Activated CD8-positive, alpha-beta T cell treated with anti-CD3 and anti-CD28 coated beads, Interleukin-2, amount 10 ng/mL, durations not matched to agents 7 days and 5 days (primary cell): ENCODE measurements at regions not wholly inside any gene's neighbourhood (a gene's known extent, or its start where the extent isn't known, plus 50 kb on each side); places are given as distances from the start of the nearest gene placed in this dataset.
"Not testable (repeated sequence)": the region's sequence is repeated elsewhere in the genome, so short reads cannot be mapped to it uniquely, and the experiment has no call there.

Experiments used
- ATAC-seq: fragments of 150-1000 bp; cut with Tn5 transposase; one replicate; pipeline ENCODE4 v1.10.0; 2021; ENCODE audit warnings: moderate library complexity
- CTCF ChIA-PET: fragments of 350-600 bp; sonication (Branson Sonifier 250); formaldehyde crosslinking; loops from one replicate; lab custom pipeline; 2021; ENCODE audit warnings: antibody characterized with exemption; lab: Charles Lee
- POLR2A ChIA-PET: fragments of 350-600 bp; sonication (Branson Sonifier 250); formaldehyde crosslinking; loops from one replicate; lab custom pipeline; 2021; ENCODE audit warnings: antibody characterized with exemption; lab: Charles Lee
- DNase-seq: peaks from one replicate; pipeline ENCODE4 v3.0.0-alpha.2; 2020
- H3K27ac Mint-ChIP-seq: one replicate; pipeline ENCODE4 v1.8.0; 2021; ENCODE audit warnings: mild to moderate bottlenecking, mixed read lengths
- H3K27me3 Mint-ChIP-seq: one replicate; pipeline ENCODE4 v1.8.0; 2021; ENCODE audit warnings: low read depth, mixed read lengths
- H3K36me3 Mint-ChIP-seq: one replicate; pipeline ENCODE4 v1.8.0; 2021; ENCODE audit warnings: low read depth, mixed read lengths
- H3K4me1 Mint-ChIP-seq: one replicate; pipeline ENCODE4 v1.8.0; 2021; ENCODE audit warnings: low read depth, mixed read lengths
- H3K4me3 Mint-ChIP-seq: one replicate; pipeline ENCODE4 v1.8.0; 2021; ENCODE audit warnings: mild to moderate bottlenecking, mixed read lengths
- H3K9me3 Mint-ChIP-seq: one replicate; pipeline ENCODE4 v1.8.0; 2022; ENCODE audit warnings: mixed read lengths; ENCODE audit not compliant: insufficient read depth

- CTCF ChIA-PET: no interaction called here
- Mint-ChIP-seq H3K4me3 (no peak overlapping the region), H3K27me3 (no peaks in the 10 kb centered on the region), H3K27ac (no peak overlapping the region), H3K9me3 (peaks cover 9% of the 10 kb centered on the region), H3K4me1 (no peaks in the 10 kb centered on the region), H3K36me3 (no peaks in the 10 kb centered on the region)
- no peak for DNase-seq
- no peak for ATAC-seq
- POLR2A ChIA-PET: no interaction called here
These were observed 496.1 kb downstream of the RERGL start for GRCh38 chr12:17593715-17594406.

- H3K27ac Mint-ChIP-seq: no peak overlapping the region
These were observed 497.5 kb downstream of the RERGL start for GRCh38 chr12:17592472-17592871.

GRCh38 chr12:17591005-17591681 is 498.9 kb downstream of the RERGL start:
- no peak for ATAC-seq
- Mint-ChIP-seq H3K4me3 (no peak overlapping the region), H3K4me1 (no peaks in the 10 kb centered on the region), H3K9me3 (peaks cover 2% of the 10 kb centered on the region), H3K27me3 (no peaks in the 10 kb centered on the region), H3K36me3 (no peaks in the 10 kb centered on the region), H3K27ac (no peak overlapping the region)
- CTCF ChIA-PET: no interaction called here
- no peak for DNase-seq
- POLR2A ChIA-PET: no interaction called here

More at GRCh38 chr12:17592472-17592871, 497.5 kb downstream of the RERGL start:
- ChIA-PET POLR2A (no interaction called here), CTCF (no interaction called here)
- H3K36me3 Mint-ChIP-seq: no peaks in the 10 kb centered on the region
- DNase-seq: no peak
- H3K4me1 Mint-ChIP-seq: no peaks in the 10 kb centered on the region
- H3K4me3 Mint-ChIP-seq: no peak overlapping the region
- H3K9me3 Mint-ChIP-seq: peaks cover 9% of the 10 kb centered on the region
- no peak for ATAC-seq
- H3K27me3 Mint-ChIP-seq: no peaks in the 10 kb centered on the region

GRCh38 chr12:17588968-17589367 is 501.0 kb downstream of the RERGL start:
- Mint-ChIP-seq H3K4me1 (no peaks in the 10 kb centered on the region), H3K27ac (no peak overlapping the region), H3K36me3 (no peaks in the 10 kb centered on the region), H3K4me3 (no peak overlapping the region), H3K27me3 (no peaks in the 10 kb centered on the region), H3K9me3 (peaks cover 3% of the 10 kb centered on the region)
- ChIA-PET CTCF (no interaction called here), POLR2A (no interaction called here)
- no peak for ATAC-seq
- no peak for DNase-seq

GRCh38 chr12:17579205-17580026 is 510.6 kb downstream of the RERGL start:
- Mint-ChIP-seq H3K9me3 (peaks cover 8% of the 10 kb centered on the region), H3K27ac (no peak overlapping the region), H3K27me3 (no peaks in the 10 kb centered on the region), H3K36me3 (no peaks in the 10 kb centered on the region), H3K4me3 (no peak overlapping the region), H3K4me1 (no peaks in the 10 kb centered on the region)
- POLR2A ChIA-PET: no interaction called here
- CTCF ChIA-PET: interaction anchor here (0.8 kb wide), 1 partner anchor 26 kb away, joined by 3 read pairs; no protein-coding TSS in a partner anchor
- ATAC-seq (no peak), DNase-seq (no peak)

- DNase-seq (no peak), ATAC-seq (no peak)
- Mint-ChIP-seq H3K27ac (no peak overlapping the region), H3K27me3 (no peaks in the 10 kb centered on the region), H3K9me3 (peaks cover 13% of the 10 kb centered on the region), H3K4me3 (no peak overlapping the region), H3K4me1 (no peaks in the 10 kb centered on the region), H3K36me3 (no peaks in the 10 kb centered on the region)
- ChIA-PET CTCF (no interaction called here), POLR2A (no interaction called here)
These were observed 512.6 kb downstream of the RERGL start for GRCh38 chr12:17577405-17577804.

- Mint-ChIP-seq H3K27me3 (no peaks in the 10 kb centered on the region), H3K4me1 (no peaks in the 10 kb centered on the region), H3K27ac (no peak overlapping the region), H3K36me3 (no peaks in the 10 kb centered on the region), H3K9me3 (peaks cover 10% of the 10 kb centered on the region), H3K4me3 (no peak overlapping the region)
- CTCF ChIA-PET: no interaction called here
- DNase-seq: no peak
- ATAC-seq: no peak
- POLR2A ChIA-PET: no interaction called here
These were observed 517.7 kb downstream of the RERGL start for GRCh38 chr12:17572250-17572649.

- ChIA-PET POLR2A (no interaction called here), CTCF (no interaction called here)
- Mint-ChIP-seq H3K9me3 (peaks cover 6% of the 10 kb centered on the region), H3K4me1 (no peaks in the 10 kb centered on the region), H3K27me3 (no peaks in the 10 kb centered on the region), H3K27ac (no peak overlapping the region), H3K36me3 (no peaks in the 10 kb centered on the region), H3K4me3 (no peak overlapping the region)
- DNase-seq (no peak), ATAC-seq (no peak)
These were observed 518.9 kb downstream of the RERGL start for GRCh38 chr12:17571047-17571446.

GRCh38 chr12:17564630-17565029 is 525.4 kb downstream of the RERGL start:
- H3K27ac Mint-ChIP-seq, H3K4me1 Mint-ChIP-seq, ATAC-seq, H3K36me3 Mint-ChIP-seq, POLR2A ChIA-PET, H3K27me3 Mint-ChIP-seq, H3K9me3 Mint-ChIP-seq, DNase-seq, CTCF ChIA-PET, H3K4me3 Mint-ChIP-seq: not testable (repeated sequence)

- no peak overlapping the region for H3K4me3 Mint-ChIP-seq
These were observed 540.0 kb downstream of the RERGL start for GRCh38 chr12:17550011-17550410.

GRCh38 chr12:17540921-17541320 is 549.1 kb downstream of the RERGL start:
- Mint-ChIP-seq H3K27me3 (no peaks in the 10 kb centered on the region), H3K4me1 (no peaks in the 10 kb centered on the region), H3K27ac (no peak overlapping the region), H3K4me3 (no peak overlapping the region), H3K36me3 (no peaks in the 10 kb centered on the region), H3K9me3 (peaks cover 17% of the 10 kb centered on the region)
- no peak for DNase-seq
- POLR2A ChIA-PET: no interaction called here
- CTCF ChIA-PET: no interaction called here
- ATAC-seq: no peak

More at GRCh38 chr12:17550011-17550410, 540.0 kb downstream of the RERGL start:
- H3K9me3 Mint-ChIP-seq: peaks cover 18% of the 10 kb centered on the region
- no peaks in the 10 kb centered on the region for H3K4me1 Mint-ChIP-seq
- DNase-seq: no peak
- ChIA-PET CTCF (no interaction called here), POLR2A (no interaction called here)
- H3K27me3 Mint-ChIP-seq: no peaks in the 10 kb centered on the region
- H3K27ac Mint-ChIP-seq: no peak overlapping the region
- no peaks in the 10 kb centered on the region for H3K36me3 Mint-ChIP-seq
- no peak for ATAC-seq

GRCh38 chr12:17528394-17528793 is 561.6 kb downstream of the RERGL start:
- Mint-ChIP-seq H3K4me1 (no peaks in the 10 kb centered on the region), H3K4me3 (no peak overlapping the region), H3K27ac (no peak overlapping the region), H3K9me3 (no peaks in the 10 kb centered on the region), H3K36me3 (no peaks in the 10 kb centered on the region), H3K27me3 (no peaks in the 10 kb centered on the region)
- ChIA-PET POLR2A (no interaction called here), CTCF (no interaction called here)
- ATAC-seq: no peak
- no peak for DNase-seq
